Neural progenitor cell (in vitro differentiated cells): ENCODE measurements at regions not wholly inside any gene's neighbourhood (a gene's known extent, or its start where the extent isn't known, plus 50 kb on each side); places are given as distances from the start of the nearest gene placed in this dataset.

Source experiments
- DNase-seq: peaks from one replicate; pipeline ENCODE4 v3.0.0-alpha.2; 2016; ENCODE audit warnings: low spot score
- H2AFZ ChIP-seq: fragments of 200-600 bp; sonication (generic); replicated peaks from 2 replicates; pipeline ENCODE4 v1.6.1; 2016; ENCODE audit warnings: antibody characterized with exemption
- H3F3A ChIP-seq: fragments of 200-600 bp; sonication (generic); 2 replicates; pipeline ENCODE4 v1.6.1; 2016; ENCODE audit warnings: antibody characterized with exemption, low read depth
- H3K27ac ChIP-seq: fragments of 200-600 bp; sonication (generic); 2 replicates; pipeline ENCODE4 v1.5.1; 2016; ENCODE audit warnings: mild to moderate bottlenecking
- H3K27me3 ChIP-seq: fragments of 200-600 bp; sonication (generic); 2 replicates; pipeline ENCODE4 v1.6.1; 2016; ENCODE audit warnings: mild to moderate bottlenecking, moderate library complexity
- H3K36me3 ChIP-seq: fragments of 200-600 bp; sonication (generic); 2 replicates; pipeline ENCODE4 v1.5.1; 2016
- H3K4me1 ChIP-seq: fragments of 200-600 bp; sonication (generic); 2 replicates; pipeline ENCODE4 v1.6.1; 2016; ENCODE audit warnings: mixed run types
- H3K4me2 ChIP-seq: fragments of 200-600 bp; sonication (generic); 2 replicates; pipeline ENCODE4 v1.6.1; 2016
- H3K4me3 ChIP-seq: fragments of 200-600 bp; sonication (generic); 2 replicates; pipeline ENCODE4 v1.5.1; 2016
- H3K79me2 ChIP-seq: fragments of 200-600 bp; sonication (generic); 2 replicates; pipeline ENCODE4 v1.6.1; 2016; ENCODE audit warnings: low read depth
- H3K9ac ChIP-seq: fragments of 200-600 bp; sonication (generic); 2 replicates; pipeline ENCODE4 v1.6.1; 2016
- H3K9me3 ChIP-seq: fragments of 200-600 bp; sonication (generic); 2 replicates; pipeline ENCODE4 v1.5.1; 2016; ENCODE audit warnings: low read depth
- H4K20me1 ChIP-seq: fragments of 200-600 bp; sonication (generic); 2 replicates; pipeline ENCODE4 v1.6.1; 2016; ENCODE audit warnings: low read depth
- H3K27ac Mint-ChIP-seq: 3 replicates; pipeline ENCODE4 v1.8.0; 2021; ENCODE audit warnings: mixed read lengths
- H3K27me3 Mint-ChIP-seq: 2 replicates; pipeline ENCODE4 v1.8.0; 2022; ENCODE audit warnings: low read depth, mild to moderate bottlenecking, inconsistent platforms, moderate library complexity, mixed read lengths; ENCODE audit not compliant: insufficient read depth
- H3K36me3 Mint-ChIP-seq: 3 replicates; pipeline ENCODE4 v1.8.0; 2021; ENCODE audit warnings: mixed read lengths
- H3K4me1 Mint-ChIP-seq: 3 replicates; pipeline ENCODE4 v1.8.0; 2021; ENCODE audit warnings: mixed read lengths
- H3K4me3 Mint-ChIP-seq: 3 replicates; pipeline ENCODE4 v1.8.0; 2021; ENCODE audit warnings: mild to moderate bottlenecking, moderate library complexity, mixed read lengths
- H3K9me3 Mint-ChIP-seq: 3 replicates; pipeline ENCODE4 v1.8.0; 2020; ENCODE audit warnings: mixed read lengths
- CTCF ChIP-seq: fragments of 200-600 bp; sonication (generic); IDR thresholded peaks from 2 replicates; pipeline ENCODE4 v1.5.1; 2017; ENCODE audit warnings: antibody characterized with exemption, mild to moderate bottlenecking
- EZH2 ChIP-seq: fragments of 200-600 bp; sonication (generic); IDR thresholded peaks from 2 replicates; pipeline ENCODE4 v1.6.1; 2017; ENCODE audit warnings: antibody characterized with exemption, mild to moderate bottlenecking, moderate library complexity
- EZH2phosphoT487 ChIP-seq: fragments of 200-600 bp; sonication (generic); IDR thresholded peaks from 2 replicates; pipeline ENCODE4 v1.6.1; 2017; ENCODE audit warnings: antibody characterized with exemption

GRCh38 chr6:14765721-14766390, 480.0 kb upstream of the JARID2 start:
- TF ChIP-seq EZH2phosphoT487 (no peak), EZH2 (no peak), CTCF (no peak)
- Mint-ChIP-seq H3K27me3 (no peaks in the 10 kb centered on the region), H3K9me3 (peaks cover 4% of the 10 kb centered on the region)

DNA sequence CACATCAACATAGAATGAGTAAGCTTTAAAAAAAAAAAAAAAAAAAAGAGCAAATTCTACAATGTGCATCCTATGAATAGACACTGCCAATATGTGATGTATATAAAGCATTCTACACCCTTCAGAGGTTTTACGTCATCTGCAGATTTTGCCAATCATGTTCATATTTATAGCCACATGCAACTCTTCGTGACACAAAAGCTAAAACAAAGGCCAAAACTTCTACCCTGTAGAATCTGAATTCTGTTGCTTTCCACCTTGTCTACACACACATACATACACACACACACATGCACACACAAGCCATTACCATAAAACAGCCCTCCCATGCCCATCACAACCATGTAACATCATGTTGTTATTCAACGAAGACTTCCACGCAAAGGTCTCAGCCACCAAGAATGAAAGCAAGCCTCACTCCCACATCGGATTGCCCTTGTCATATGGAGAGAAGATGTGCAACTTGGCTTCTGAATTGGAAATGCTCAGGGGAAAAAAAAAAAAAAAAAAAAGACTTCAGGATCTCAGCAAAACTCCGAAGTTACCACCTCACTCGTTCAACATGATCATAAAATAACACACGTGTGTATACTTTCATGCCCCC, 479.4 kb upstream of the JARID2 start:
- DNase-seq, result no peak
- TF ChIP-seq EZH2 (no peak), CTCF (no peak), EZH2phosphoT487 (no peak)
- H3K4me3 Mint-ChIP-seq, result no peak overlapping the region
- H3K9me3 ChIP-seq, result no peaks in the 10 kb centered on the region
- H3K27ac Mint-ChIP-seq, result no peak overlapping the region
- no peak overlapping the region for H3K9ac ChIP-seq
- H2AFZ ChIP-seq, result no peak overlapping the region
- no peaks in the 10 kb centered on the region for H4K20me1 ChIP-seq
- H3K36me3 Mint-ChIP-seq, result peaks cover 7% of the 10 kb centered on the region
- no peaks in the 10 kb centered on the region for H3K36me3 ChIP-seq
- H3K27me3 ChIP-seq, result no peaks in the 10 kb centered on the region
- no peaks in the 10 kb centered on the region for H3K79me2 ChIP-seq
- no peak overlapping the region for H3K27ac ChIP-seq
- H3K4me1 Mint-ChIP-seq, result peaks cover 27% of the 10 kb centered on the region
- H3K27me3 Mint-ChIP-seq, result no peaks in the 10 kb centered on the region
- no peak overlapping the region for H3K4me2 ChIP-seq
- H3K9me3 Mint-ChIP-seq, result peaks cover 8% of the 10 kb centered on the region
- H3K4me3 ChIP-seq, result no peak overlapping the region
- H3K4me1 ChIP-seq, result peaks cover 10% of the 10 kb centered on the region
- no peaks in the 10 kb centered on the region for H3F3A ChIP-seq

More at GRCh38 chr6:14765721-14766390, 480.0 kb upstream of the JARID2 start:
- no peak overlapping the region for H3K4me2 ChIP-seq
- DNase-seq, result no peak
- H3K4me1 ChIP-seq, result peaks cover 10% of the 10 kb centered on the region
- H3F3A ChIP-seq, result no peaks in the 10 kb centered on the region
- no peaks in the 10 kb centered on the region for H3K79me2 ChIP-seq
- H4K20me1 ChIP-seq, result no peaks in the 10 kb centered on the region
- no peaks in the 10 kb centered on the region for H3K27me3 ChIP-seq
- H3K4me3 ChIP-seq, result no peak overlapping the region
- no peak overlapping the region for H3K27ac ChIP-seq
- H3K9ac ChIP-seq, result no peak overlapping the region
- Mint-ChIP-seq H3K4me1 (peaks cover 22% of the 10 kb centered on the region), H3K4me3 (no peak overlapping the region), H3K36me3 (peaks cover 4% of the 10 kb centered on the region), H3K27ac (no peak overlapping the region)
- H3K36me3 ChIP-seq, result no peaks in the 10 kb centered on the region
- no peaks in the 10 kb centered on the region for H3K9me3 ChIP-seq
- no peak overlapping the region for H2AFZ ChIP-seq

- no peak overlapping the region for H2AFZ ChIP-seq
- H3K9me3 ChIP-seq, result no peaks in the 10 kb centered on the region
- no peaks in the 10 kb centered on the region for H3K36me3 ChIP-seq
- H3K9me3 Mint-ChIP-seq, result peaks cover 11% of the 10 kb centered on the region
- no peak overlapping the region for H3K27ac Mint-ChIP-seq
- no peak for TF ChIP-seq CTCF
- no peak for TF ChIP-seq EZH2phosphoT487
- no peak for TF ChIP-seq EZH2
- no peaks in the 10 kb centered on the region for H3K79me2 ChIP-seq
- peaks cover 4% of the 10 kb centered on the region for H3K27me3 Mint-ChIP-seq
- H3K36me3 Mint-ChIP-seq, result peaks cover 9% of the 10 kb centered on the region
- H3K4me3 ChIP-seq, result no peak overlapping the region
- H3K4me1 Mint-ChIP-seq, result peaks cover 30% of the 10 kb centered on the region
- peaks cover 10% of the 10 kb centered on the region for H3K4me1 ChIP-seq
- H3K27me3 ChIP-seq, result no peaks in the 10 kb centered on the region
- no peaks in the 10 kb centered on the region for H4K20me1 ChIP-seq
- H3K4me3 Mint-ChIP-seq, result no peak overlapping the region
- no peak overlapping the region for H3K9ac ChIP-seq
- no peak for DNase-seq
- H3K27ac ChIP-seq, result no peak overlapping the region
- no peaks in the 10 kb centered on the region for H3F3A ChIP-seq
- no peak overlapping the region for H3K4me2 ChIP-seq
These were observed 478.6 kb upstream of the JARID2 start for GRCh38 chr6:14767226-14767625.
